ENCODE measurements at regions not wholly inside any gene's neighbourhood (a gene's known extent, or its start where the extent isn't known, plus 50 kb on each side); places are given as distances from the start of the nearest gene placed in this dataset.

DNA sequence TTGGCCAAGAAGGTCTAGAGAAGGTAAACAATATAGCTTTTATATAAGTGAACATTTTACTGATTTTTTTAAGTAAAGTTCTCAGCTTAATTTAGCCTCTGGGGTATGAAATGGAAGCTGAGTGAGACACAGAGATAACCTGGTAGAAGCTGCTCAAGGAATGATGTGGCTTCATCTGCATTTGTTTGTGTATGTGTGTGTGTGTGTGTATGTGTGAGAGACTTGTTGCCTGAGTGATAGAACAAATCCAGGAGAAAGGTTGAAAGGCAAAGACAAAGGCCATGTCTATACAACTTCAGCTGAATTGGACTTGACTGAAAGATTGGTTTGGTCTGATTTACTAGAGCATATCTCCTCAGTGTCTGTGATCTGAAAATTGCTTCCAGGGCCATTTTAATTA, 63.6 kb downstream of the PCDH7 start:
- no peak for DNase-seq

DNA sequence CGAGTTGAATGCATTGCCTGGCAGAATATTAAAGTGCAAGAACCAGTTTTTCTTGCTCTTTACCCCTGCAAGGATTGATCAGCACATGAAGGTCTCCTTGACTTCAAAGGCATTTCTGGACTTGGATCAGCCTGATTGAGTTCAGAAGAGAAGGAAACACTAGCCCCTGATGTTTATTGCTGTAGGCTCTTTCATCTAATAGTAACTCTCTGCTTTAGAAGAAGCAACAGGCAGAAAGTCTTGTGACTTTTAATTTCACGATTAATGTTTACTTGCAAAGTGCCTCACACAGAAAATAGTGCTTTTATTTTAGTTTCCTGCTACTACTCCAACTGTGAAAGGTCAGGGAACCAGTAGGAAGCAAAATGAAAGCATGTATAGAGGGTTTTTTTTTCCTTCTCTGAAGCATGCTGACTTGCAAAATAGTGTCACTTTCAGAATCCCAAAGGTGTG, 69.1 kb downstream of the PCDH7 start:
- no peak for DNase-seq

DNA sequence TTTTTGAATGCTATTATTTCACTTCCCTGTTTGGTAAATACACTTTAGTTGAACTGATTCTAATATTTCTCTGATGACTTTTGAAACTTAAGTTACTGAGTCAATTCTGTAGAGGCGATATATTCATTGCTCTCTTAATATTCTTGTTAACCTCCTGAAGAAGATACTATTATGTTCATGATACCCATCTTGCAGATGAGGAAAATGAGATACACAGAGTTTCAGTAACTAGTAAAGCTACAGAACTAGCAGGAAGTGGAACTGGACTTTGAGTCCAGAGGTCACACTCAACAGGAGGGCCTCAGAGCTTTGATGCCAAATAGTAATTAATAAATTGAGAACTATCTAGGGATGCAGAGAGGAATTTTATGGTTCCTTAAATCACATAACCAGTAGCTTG, 70.0 kb downstream of the PCDH7 start:
- DNase-seq = no peak

DNA sequence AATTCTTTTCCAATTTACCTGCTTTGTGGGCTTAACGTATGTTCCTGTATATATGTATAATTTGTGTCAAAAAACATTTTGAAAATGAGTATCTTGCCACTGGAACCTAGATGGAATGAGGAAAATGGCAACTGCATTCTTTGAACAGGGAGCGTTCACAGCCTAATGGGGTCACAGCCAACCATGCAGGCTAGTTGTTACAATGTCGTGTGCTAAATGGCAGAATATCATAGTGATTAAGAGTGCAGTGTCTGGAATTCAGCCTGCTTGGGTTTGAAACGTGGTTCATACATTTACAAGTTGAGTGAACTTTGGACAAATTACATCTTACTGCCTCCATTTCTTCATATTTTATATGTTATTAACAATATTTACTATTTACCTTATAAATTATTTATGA, 70.8 kb downstream of the PCDH7 start:
- no peak for DNase-seq

DNA sequence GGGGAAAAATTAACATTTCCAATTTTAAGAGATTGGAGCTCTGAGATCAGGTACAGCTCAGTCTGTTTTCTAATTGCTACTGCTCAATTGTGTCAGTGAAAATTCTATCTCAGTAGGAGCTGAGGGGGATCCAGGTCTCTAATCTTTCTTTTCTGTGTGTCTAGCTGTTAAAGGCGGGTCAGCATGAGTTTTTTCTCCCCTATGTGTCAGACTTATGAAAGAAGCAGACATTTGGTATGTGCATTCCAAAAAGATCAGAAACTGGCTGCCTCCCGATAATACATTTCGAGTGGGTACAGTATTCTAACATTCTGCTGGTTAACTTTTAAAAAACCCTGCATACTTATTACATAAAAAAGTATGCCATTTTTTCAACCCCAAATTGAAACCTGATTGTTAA, 72.4 kb downstream of the PCDH7 start:
- DNase-seq = no peak

DNA sequence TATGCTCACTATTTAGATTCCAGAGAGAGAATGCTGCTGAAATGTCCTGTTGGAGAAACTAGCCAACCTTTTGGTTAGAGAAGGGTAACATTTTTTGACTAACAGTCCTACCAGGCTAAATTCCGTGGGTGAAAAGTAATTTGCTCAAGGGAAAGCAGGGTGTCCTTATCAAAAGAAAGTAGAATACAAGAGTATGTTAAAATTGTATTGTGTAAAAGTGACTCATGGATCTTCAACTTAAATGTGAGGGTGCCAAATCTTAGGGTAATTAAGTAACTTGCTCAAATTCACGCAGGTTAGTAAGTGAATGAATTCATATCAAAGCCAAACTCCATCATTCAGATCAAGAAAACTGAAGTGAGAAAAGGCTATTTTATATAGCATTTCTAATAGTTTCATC, 81.7 kb downstream of the PCDH7 start:
- no peak for DNase-seq

DNA sequence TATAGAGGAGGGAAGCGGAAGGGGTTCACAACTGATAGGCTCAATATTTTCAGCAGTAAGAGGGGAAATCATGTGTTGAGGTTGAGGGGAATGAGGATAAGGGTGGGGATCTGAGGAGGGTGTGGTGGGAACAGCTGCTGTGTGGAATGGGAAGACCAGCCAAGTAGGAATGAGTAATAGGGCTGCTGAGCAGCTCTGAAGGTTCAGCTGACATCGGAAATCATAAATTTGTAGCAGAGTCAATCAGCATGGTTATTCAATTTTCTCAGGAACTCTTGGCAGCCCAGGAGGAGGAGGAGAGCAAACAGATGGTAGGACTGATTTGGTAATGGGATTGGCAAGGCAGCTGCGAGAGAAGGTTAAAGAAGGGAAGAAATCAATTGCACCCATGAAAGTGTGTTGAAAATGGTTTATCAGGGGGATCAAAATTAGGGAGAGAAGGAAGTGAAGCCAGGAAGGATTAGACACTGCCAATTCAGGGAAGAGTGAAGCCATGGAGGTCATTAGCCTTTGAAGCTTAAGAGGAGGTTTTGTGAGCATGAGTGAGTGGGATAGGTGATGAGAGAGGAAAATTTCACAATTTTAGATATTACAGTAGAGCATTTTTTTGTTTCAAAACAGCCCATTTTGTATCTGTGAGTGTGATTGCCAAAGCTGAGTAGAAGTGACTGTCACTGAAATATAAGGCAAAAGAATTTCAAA, 82.6 kb downstream of the PCDH7 start:
- no peak for DNase-seq

DNA sequence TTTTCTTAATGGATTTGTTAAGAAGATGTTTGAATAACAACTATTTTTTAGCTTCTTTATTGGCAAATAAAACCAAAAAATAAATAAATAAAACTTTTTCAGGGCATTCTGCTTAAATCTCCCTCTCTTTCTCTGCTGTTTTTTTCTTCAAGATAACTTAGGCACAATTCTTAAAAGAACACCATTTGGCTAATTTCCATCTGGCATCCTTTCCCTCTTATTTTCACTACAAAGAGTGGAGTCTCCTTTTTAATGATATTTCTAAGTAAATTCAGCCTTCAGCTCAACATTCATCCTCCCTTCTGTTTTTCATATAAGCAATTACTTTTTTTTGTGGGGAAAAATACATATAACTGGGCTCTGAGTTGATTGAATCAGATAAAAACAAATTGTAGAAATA, 88.1 kb downstream of the PCDH7 start:
- DNase-seq = no peak

DNA sequence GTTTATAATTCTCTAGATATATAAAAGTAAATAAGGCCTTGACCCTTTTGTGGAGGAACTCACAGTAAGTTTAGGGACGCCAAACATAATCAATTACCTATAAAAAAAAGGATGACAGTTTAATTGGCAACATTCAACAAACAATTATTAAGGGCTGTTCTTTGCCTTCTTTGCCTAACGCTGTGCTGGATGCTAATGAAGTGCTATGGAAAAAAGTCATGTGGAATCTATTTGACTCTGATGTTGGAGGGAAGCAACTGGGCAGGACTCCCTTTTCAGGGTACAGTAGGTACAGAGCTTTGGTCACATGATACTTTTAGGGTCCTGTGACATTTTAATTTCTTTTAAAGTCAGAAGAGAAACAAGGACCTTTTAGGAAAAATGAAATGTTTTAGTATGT, 91.1 kb downstream of the PCDH7 start:
- no peak for DNase-seq

DNA sequence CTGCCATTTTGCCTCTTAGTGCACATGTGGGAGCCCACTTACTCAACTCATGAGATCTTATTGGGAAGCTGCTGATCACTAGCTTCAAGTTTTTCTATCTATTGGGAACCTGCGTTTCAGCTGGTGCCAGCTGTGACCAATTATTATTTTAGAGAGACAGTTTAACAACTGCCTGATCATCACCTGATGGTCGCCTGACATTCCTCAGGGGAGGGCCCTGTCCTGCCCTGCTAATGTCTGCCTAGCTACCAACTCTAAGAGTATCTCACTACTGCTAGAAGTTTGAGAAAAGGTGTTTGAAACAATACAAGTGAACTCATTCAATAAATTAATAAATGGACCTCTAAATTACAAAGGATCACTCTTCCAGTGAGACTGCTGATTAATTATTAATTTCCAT, 95.5 kb downstream of the PCDH7 start:
- DNase-seq = no peak

DNA sequence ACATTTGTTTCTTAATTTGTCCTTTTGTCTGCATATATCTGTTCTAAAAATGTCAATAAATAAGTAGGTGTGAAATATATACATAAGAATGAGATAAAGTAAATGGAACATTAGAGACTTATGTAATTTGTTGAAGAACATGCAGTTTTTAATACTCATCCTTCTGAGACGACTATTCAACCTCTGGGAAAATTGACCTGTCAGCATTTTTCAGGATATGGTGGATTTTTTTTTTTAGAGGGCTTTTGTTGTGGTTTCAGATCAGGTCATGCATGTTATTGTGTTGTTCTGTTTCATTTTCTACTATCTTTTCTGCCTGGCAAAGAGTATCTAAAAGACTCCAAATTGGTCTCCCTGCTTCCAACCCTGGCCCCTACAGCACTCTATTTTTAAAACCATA, 97.3 kb downstream of the PCDH7 start:
- no peak for DNase-seq

DNA sequence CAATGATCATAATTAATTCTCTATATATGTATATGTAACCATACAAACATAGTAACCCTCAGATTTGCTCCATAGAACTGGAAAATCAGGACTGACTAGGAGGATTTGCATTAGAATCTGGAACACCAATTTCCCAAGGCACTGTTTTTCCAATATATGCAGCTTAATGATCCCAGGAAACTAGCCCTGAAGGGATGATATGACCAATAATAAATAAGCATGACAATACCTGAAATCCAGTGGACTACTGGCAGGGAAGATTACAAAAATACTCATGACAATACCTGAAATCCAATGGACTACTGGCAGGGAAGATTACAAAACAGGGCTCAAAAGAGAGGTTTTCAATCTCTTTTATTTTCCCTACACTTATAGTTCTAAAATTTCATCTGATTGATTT, 98.4 kb downstream of the PCDH7 start:
- DNase-seq = no peak

DNA sequence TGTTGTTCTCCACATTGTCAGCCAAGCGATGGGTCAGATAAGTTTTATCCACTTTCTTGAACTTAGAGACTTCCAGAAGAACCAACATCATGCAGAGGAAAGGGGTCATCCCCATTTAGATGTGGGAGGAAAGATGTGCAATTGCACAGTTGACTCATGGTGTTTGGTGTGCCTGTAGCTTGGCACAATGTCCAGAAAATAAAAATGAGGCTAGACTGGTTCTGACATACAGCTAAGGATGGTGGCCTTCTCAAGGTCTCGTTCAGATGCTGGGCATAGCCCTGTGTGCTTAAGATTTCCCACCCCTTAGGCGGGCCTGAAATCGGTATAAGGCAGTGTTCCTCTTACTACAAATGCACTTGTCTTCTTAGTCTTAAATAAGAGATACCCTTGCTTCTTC, 101.1 kb downstream of the PCDH7 start:
- DNase-seq = no peak

DNA sequence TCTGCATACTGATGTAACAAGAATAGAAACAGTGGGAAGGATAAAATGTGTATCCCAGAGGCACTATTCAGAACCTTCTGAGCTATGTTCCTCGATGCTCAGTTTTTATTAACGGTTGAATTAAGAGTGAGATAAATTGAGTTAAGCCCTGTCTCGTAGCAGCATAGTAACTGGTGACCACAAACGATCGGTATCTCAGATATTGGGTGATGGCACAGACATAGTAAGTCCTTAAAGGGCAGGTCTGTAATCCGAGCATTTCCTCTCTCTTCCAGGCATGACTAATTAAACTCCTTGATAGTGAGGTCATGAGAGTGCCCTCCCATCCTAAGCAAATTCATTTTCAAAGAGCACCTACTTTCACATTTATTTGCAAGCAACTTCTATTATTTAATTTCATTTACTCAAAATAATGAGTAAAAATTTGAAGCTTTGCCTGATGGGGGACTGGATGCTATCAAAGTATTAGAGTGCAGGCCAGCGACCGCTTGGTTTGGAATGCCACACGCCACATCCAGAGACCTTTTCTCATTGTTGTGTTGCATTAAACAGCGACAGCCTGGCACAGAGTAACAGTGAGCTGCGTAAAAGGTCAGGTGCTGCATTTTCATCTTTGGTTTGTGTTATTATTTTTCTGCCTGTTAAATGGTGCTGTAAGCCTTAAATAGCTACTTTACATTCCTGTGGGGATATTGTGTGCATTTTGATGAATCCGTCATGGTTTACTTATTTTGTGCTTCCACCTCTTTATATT, 101.9 kb downstream of the PCDH7 start:
- DNase-seq = no peak

DNA sequence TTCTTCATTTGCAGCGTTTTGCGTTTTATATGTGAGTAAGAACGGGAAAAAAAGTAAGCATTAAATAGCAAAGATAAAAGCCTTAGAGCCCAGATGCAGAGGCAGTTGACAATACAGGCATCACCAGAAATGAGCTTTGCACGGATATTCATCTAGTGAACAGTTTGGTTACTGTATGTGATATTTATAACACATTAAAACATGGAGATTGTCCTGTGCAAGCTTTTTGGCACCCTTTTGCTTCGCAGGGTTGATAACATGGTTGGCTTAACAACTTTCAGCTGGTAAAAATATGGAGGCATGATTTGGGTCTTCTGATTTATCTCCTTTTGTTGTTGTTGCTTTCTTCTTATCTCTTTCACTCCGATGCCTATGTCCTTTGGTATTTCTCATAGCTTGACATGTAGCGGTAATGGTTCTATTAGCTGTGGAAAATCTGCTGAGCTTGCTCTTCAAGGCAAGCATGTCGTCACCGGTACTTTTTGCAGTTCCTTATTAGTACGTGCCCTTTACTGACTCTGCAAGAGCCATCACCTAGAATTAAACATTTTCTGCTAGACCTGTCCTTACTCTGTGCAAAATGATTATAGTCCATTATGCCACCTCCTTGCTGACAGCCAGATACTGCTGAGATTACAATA, 102.9 kb downstream of the PCDH7 start:
- DNase-seq = no peak

DNA sequence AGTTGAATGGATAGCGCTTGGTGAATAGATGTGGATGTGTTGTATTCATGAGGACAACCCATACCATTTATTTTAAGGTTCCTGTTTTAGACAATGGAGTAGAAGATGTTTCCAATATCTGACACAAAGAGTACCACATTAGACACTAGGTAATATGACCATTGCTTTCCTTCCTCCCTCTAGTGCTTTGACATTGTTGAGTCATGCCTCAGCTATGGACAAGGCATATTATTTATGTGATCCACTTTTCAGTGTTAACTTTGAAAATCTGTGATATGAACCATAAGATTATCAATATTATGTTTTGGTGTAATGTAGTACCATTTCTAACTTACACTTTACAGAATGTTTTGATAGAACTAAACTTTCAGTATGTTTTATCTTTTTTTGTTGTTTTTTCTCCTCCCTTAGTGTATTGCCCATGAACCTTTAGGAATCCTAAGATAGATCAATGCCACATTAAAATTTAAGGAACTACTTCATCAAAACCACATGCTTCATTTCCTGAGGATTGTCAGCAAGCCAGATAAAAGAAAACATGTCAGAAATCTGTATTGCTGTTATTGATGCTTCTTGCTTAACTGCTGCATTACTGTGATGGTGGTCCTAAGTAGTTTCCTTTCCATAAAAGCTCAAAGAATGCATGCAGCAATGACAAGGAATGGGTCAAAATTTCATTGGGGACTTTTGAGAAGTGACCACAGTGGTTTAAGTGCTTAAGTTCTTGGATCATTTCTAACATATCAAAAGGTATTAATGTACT, 105.0 kb downstream of the PCDH7 start:
- no peak for DNase-seq

DNA sequence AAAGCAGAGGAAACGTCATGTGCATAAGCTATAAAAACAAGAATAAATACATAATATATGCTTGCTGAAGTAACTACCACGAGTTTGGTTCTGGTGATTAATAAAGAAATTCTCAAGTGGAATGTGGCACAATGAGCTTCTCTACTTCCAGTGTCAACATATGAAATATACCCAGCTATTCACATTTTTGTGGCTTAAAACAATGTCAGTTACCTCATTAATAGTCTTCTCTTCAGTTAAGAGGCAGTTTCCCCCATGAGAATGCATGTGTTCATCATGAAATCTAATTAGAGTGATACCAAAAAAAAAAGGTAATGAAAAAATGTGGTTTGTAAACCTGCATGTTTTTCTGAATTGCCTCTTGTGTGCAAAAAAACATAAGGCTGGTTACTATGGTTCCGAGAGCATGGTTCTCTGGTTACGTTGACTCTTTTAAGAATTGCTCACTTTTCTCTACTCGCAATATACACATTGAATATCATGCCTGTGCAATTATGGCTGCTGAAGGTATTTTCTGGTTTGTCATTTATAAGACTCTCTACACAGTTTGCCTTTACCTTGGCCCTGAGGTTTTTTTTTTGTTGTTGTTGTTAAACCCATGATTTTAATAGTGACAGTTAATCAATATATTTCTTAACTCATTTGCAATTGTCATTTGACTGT, 108.2 kb downstream of the PCDH7 start:
- DNase-seq = no peak

DNA sequence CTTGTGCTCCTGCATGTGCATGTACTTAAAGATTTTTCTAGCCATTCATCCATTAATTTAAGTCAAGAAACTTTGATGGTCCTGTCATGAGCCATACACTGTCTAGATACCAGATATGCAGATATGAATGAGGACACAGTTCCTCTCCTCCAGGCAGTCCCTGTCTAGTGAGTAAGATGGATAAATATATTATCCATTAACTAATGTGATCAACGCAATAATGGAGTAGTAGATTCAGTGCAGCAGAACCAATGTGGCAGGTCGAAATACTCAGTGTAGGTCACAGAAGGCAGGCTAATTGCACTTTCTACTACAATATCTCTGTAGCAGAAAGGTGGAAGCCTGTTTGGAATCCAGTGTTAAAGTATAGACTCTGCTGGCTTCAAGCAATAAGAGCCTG, 112.5 kb downstream of the PCDH7 start:
- DNase-seq = no peak

DNA sequence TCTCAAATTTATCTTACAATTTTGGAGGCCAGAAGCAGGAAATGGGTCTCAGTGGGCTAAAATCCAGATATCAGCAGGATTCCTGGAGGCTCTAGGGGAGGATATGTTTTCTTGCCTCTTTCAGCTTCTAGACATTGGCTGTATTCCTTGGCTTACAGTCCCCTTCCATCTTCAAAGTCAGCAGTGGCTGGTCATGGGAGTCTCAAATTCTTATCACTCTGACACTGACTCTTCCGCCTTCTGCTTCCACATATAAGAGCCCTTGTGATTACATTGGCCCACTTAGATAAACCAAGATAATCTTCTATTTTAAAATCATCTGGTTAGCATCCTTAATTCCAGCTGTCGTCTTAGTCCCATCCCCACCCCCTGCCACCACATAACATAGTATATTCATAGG, 113.0 kb downstream of the PCDH7 start:
- no peak for DNase-seq

DNA sequence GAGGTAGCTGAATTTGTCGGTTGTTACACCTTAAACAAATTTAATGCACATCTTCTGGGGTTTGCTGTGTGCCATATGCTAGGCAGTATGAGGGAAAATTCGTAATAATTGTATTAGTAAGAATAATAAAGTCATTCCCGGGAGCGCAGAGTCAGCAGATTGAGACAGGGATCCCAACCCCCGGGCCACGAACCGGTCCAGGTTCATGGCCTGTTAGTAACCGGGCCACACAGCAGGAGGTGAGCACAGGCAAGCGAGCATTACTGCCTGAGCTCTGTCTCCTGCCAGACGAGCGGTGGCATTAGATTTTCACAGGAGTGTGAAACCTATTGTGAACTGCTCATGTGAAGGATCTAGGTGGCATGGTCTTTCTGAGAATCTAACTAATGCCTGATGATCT, 114.9 kb downstream of the PCDH7 start:
- no peak for DNase-seq

DNA sequence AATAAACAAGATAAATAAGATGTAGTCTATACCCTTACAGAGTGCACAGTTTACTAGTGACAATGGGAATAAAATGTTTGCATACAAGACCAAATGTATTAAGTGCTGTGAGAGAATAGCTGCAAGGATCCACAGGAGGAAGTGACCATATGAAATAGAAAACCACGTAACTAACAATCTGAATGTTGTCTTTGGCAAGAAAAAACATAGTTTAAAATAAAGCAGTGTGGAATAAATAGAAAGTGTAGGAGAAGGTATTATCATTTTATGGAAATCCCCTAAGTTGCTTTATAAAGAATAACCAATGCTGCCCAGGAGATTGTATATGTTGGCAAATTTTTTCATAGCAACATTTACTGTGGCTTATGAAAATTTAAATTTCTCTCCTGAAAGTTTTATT, 116.1 kb downstream of the PCDH7 start:
- no peak for DNase-seq

DNA sequence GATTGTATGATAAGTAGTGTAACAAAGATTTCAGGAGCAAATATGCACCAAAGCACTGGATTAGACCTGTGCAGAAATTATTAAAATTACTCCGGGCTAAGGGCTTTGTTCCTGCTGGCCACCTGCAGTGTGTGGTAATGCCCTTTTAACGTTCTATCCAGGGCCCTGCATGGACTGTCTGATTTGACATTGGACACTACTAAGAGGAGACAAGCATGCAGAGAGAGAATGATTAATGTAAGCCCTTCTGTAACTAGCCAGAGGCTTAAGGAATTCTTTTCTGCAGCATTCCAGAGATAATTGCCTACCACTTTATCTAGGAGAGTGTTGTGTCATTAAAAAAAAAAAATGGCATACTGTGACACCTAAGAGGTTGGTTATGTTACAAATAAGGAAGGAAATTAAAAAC, 117.0 kb downstream of the PCDH7 start:
- DNase-seq = no peak

DNA sequence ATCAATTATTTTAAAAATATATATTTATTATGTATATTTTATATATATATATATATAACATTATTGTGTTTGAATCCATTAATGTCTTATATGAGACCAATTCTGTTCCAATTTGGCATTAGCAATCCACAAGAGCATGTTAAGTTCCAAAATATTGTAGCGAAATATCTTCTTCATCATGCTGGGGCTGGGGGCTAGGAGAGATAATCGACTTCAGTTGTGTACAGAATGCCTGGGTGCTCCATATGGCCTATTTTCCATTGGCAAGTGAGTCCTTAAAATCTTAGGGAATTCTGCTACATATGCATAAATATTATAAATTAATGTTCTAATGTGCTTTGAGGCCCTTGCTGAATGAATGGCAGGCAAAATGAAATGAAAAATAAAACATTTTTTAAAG, 117.7 kb downstream of the PCDH7 start:
- no peak for DNase-seq
